ENCODE measurements at regions not wholly inside any gene's neighbourhood (a gene's known extent, or its start where the extent isn't known, plus 50 kb on each side); places are given as distances from the start of the nearest gene placed in this dataset.

GRCh38 chr13:111398196-111398595 is 77.8 kb downstream of the TEX29 start:
- no peak overlapping the region for H3K4me3 Mint-ChIP-seq (ENCODE audit: unreplicated experiment)
- DNase-seq: no peak
- TF ChIP-seq CTCF (IDR thresholded peaks at IDR 0.05; ENCODE audit: partially characterized antibody, unreplicated experiment): no peak
- peaks cover 16% of the 10 kb centered on the region for H3K36me3 Mint-ChIP-seq (ENCODE audit: unreplicated experiment)
- H3K27ac Mint-ChIP-seq (ENCODE audit: unreplicated experiment): no peak overlapping the region
- no peaks in the 10 kb centered on the region for H3K9me3 Mint-ChIP-seq (ENCODE audit: unreplicated experiment)
- H3K27me3 Mint-ChIP-seq (ENCODE audit: unreplicated experiment): peaks cover 5% of the 10 kb centered on the region
- H3K4me1 Mint-ChIP-seq (ENCODE audit: low read depth, unreplicated experiment): no peaks in the 10 kb centered on the region

GRCh38 chr13:111398715-111399299 is 78.4 kb downstream of the TEX29 start:
- no peak for DNase-seq
- Mint-ChIP-seq H3K36me3 (ENCODE audit: unreplicated experiment) (peaks cover 16% of the 10 kb centered on the region), H3K9me3 (ENCODE audit: unreplicated experiment) (no peaks in the 10 kb centered on the region), H3K4me1 (ENCODE audit: low read depth, unreplicated experiment) (no peaks in the 10 kb centered on the region), H3K27me3 (ENCODE audit: unreplicated experiment) (peaks cover 5% of the 10 kb centered on the region), H3K27ac (ENCODE audit: unreplicated experiment) (no peak overlapping the region), H3K4me3 (ENCODE audit: unreplicated experiment) (no peak overlapping the region)
- TF ChIP-seq CTCF (IDR thresholded peaks at IDR 0.05; ENCODE audit: partially characterized antibody, unreplicated experiment): no peak

- DNase-seq: no peak
- Mint-ChIP-seq H3K4me3 (ENCODE audit: unreplicated experiment) (no peak overlapping the region), H3K9me3 (ENCODE audit: unreplicated experiment) (no peaks in the 10 kb centered on the region), H3K4me1 (ENCODE audit: low read depth, unreplicated experiment) (no peaks in the 10 kb centered on the region), H3K27me3 (ENCODE audit: unreplicated experiment) (peaks cover 5% of the 10 kb centered on the region), H3K36me3 (ENCODE audit: unreplicated experiment) (peaks cover 16% of the 10 kb centered on the region), H3K27ac (ENCODE audit: unreplicated experiment) (no peak overlapping the region)
- TF ChIP-seq CTCF (IDR thresholded peaks at IDR 0.05; ENCODE audit: partially characterized antibody, unreplicated experiment): no peak
Observed at GRCh38 chr13:111399334-111399733, 78.9 kb downstream of the TEX29 start.

GRCh38 chr13:111399776-111400538 is 79.5 kb downstream of the TEX29 start:
- Mint-ChIP-seq H3K9me3 (ENCODE audit: unreplicated experiment) (peaks cover 1% of the 10 kb centered on the region), H3K4me1 (ENCODE audit: low read depth, unreplicated experiment) (no peaks in the 10 kb centered on the region), H3K4me3 (ENCODE audit: unreplicated experiment) (no peak overlapping the region), H3K36me3 (ENCODE audit: unreplicated experiment) (peaks cover 12% of the 10 kb centered on the region), H3K27me3 (ENCODE audit: unreplicated experiment) (peaks cover 5% of the 10 kb centered on the region), H3K27ac (ENCODE audit: unreplicated experiment) (no peak overlapping the region)
- TF ChIP-seq CTCF (IDR thresholded peaks at IDR 0.05; ENCODE audit: partially characterized antibody, unreplicated experiment): no peak
- no peak for DNase-seq

GRCh38 chr13:111401151-111401550 is 80.7 kb downstream of the TEX29 start:
- Mint-ChIP-seq H3K36me3 (ENCODE audit: unreplicated experiment) (peaks cover 5% of the 10 kb centered on the region), H3K4me1 (ENCODE audit: low read depth, unreplicated experiment) (no peaks in the 10 kb centered on the region), H3K27ac (ENCODE audit: unreplicated experiment) (no peak overlapping the region), H3K27me3 (ENCODE audit: unreplicated experiment) (peaks cover 5% of the 10 kb centered on the region), H3K9me3 (ENCODE audit: unreplicated experiment) (peaks cover 1% of the 10 kb centered on the region), H3K4me3 (ENCODE audit: unreplicated experiment) (no peak overlapping the region)
- TF ChIP-seq CTCF (IDR thresholded peaks at IDR 0.05; ENCODE audit: partially characterized antibody, unreplicated experiment): no peak
- peak; percentile 2 for DNase-seq

Measured in glutamatergic neuron (in vitro differentiated cells).